HG02798 (cell line): ENCODE measurements at regions not wholly inside any gene's neighbourhood (a gene's known extent, or its start where the extent isn't known, plus 50 kb on each side); places are given as distances from the start of the nearest gene placed in this dataset.

Source experiments
- ATAC-seq: cut with Tn5 transposase; IDR thresholded peaks from one replicate; pipeline ENCODE4 v1.9.1; 2021; ENCODE audit warnings: mild to moderate bottlenecking; ENCODE audit not compliant: unreplicated experiment, poor library complexity

DNA sequence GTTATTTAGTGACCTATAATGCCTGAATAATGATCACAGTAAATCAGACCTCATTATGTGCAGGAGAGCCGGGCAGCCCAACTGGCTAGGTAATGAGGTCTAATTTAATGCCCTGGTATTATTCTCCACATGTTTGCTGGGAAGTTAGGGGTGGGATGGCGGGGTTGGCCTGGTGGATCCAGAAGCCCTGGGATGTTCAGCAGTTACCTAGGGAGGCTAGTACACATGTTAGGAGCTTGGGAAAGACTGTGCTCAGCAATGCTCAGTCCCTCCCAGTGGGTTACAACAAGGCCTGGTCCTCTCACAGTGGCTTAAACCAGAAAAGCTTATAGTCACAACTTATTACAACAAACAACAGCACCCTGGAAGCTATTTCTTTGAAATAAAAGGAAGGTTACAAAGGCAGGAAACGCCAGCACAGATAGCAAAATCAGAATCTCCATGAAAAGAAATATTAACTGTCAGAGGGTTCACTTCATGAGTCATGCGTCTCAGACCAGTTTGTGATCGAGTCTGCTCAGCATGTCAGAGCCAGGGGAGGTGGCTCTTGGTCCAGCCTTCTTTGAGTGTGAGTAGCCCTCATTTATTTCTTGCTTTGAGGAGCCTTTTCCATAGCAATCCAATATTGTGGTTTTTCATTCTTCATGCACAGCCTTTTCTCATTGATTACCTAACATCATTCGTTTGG lies 418.6 kb upstream of the NPVF start:
- no peak for ATAC-seq

DNA sequence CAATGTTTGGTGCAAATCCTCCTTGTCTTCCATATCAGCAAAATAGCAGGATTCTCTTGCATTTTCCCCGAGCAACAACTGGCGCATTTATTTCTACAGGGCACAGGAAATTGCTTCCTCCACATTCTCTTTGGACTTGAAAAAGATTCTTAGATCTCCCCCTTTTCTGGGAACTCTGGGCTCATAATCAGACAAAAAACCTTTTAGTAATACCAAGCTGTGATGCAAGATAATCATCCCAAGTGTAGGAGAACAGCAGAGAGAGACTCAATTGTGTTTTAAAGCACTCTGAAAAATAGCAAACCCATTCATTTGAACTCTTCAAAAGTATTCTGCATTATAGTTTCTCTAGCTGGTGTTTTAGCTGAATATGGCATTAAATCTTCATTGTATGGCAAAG lies 419.6 kb upstream of the NPVF start:
- no peak for ATAC-seq

DNA sequence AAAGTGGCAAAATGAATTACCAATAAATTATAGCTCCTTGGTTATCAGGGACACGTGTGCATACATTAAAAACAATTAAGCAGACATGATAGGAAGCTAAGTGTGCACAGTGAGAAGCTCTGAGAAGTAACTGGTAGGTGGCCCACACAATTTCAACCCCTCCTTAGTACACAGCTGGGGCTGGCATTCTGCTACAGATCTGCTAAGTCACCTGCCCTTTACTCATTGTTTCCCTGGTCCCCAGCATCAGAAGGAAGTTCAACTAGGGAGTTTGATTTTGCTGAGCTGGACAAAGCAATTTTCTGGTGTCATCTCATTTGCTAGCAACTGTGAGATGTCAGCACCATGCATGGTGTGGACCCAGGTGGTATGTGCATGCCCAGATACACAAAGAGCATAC lies 424.1 kb upstream of the NPVF start:
- no peak for ATAC-seq

DNA sequence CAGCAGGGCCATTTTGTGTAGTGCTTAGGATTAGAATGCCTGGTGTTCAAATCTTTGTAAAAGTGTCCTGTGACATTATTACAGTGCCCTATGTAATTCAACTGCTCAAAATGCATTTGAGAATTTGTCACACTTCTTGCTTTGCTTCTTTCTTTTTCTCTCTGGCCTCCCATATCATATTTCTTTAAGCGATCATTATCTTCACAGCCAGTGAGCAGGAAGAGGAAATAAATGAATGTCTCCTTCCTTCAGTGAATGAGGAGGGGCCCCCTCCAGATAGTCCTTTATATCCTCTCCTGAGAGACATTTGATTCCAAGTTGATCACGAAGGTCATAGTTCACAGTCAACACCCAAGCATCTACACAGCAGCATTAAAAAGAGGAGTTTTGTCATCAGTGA lies 425.1 kb upstream of the NPVF start:
- ATAC-seq: no peak

DNA sequence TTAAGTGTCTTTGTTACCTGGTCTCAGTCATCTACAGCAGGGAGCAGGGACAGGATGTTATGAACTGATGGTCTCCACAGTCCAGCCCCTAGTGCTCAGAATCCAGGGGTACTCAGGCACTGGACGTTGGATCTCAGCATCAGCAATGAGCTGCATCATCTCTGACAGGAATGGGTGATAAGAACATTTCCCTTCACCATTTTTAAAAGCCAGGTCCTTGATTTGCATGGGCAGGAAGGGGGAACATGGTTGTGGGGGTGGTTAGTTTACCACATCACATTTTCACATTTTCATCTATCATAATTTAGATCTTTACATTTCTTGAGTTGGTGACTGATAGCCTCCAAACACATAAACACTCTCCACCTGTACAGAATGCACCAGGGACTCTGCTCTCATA lies 427.8 kb upstream of the NPVF start:
- ATAC-seq: no peak

DNA sequence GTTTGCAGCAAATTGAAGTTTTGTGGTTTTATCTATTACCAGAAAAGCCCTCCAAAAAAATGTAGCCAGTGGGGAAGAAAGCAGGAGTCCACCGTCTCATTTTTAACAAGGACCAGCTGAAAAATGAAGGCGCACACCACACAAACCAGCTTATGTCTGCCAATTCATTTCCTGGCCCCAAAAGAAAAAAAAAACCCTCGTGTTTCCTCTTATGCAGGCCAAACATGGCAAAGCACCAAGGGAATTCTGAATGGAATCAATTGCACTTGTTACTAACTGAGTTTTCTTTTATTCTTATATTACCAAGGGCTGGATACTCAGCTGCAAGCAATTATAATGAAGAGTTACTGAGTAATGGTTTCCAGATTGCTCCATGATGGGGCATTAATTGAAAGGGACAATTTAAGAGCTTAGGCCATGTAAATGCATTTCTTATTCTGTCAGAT lies 428.3 kb upstream of the NPVF start:
- ATAC-seq: no peak

DNA sequence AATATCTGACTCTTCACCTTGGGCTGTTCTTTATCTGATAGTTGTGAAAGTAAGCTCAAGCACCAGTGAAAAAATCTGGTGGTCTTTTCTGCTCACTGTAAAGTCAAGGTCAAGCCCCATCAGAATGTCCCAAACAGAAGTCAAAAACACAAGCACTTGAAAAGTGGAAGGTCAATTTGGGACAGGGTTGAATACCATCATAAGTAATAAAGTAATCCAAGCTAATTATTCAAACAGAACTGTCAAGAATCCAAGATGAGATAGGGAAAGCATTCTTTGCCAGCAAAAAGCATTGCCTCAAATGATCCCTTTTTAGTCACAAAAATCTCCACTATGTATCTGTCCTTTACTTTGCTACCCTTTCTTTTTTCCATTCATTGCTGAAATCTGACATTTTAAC lies 430.1 kb upstream of the NPVF start:
- ATAC-seq: no peak

DNA sequence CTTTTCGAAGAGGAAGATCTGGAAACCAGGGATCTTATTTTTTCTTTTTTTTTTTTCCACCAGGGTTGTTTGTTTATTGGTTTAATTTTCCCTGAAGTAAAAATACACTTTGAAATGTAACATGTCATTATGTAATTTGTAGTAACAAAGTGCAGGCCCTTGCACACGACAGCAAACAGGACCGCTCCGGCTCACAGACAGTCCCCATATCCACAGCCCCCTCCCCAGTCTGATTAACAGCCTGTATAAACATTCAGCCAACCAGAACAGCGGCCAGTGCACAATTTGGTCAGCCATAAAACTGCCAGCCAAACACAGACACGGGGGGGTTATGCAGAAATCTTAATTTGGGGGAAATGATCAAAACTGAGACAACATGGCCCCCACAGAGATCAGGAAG lies 431.6 kb upstream of the NPVF start:
- no peak for ATAC-seq

DNA sequence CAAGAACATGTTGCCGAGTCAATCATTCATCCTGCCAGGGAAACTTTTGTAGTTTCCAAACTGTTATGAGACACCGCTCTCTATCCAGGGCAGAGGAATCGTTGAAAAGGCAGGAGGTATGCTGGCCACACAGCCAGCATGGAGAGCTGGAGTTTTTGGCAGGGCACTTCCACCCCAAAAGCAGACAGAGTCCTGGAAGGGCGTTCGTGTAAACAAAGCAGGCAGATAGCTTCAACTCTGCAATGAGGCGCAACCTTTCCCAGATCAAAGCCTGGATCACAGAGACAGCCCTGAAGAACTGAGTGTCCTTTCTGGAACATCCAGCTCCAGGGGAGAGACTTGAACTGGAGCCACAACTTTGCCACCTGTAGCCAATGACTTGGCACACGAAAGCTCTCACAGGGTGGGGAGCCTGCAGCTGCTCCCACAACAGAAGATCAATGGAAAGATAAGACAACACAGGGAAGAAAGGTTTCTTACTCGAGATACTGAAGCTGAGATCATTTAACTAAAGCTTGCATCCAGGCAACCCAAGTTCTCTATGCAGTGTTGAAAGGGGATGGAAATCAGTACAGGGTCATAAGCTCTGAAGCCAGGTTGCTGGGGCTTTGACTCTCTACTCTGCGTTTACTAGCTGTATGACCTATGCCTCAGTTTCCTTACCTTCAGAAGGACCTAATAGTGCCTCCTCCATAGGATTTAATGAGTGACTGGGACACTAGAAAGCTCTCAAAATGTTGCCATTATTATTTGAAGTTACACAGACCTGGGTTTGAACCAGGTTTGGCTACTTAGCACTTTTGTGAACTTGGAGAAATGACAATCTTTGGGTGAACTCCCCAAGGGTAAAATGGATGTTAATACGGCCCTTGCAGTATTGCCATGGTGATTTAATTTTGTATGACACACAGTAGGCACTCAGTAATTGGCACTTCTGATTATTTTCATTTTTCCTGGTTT lies 434.8 kb upstream of the NPVF start:
- ATAC-seq: no peak

DNA sequence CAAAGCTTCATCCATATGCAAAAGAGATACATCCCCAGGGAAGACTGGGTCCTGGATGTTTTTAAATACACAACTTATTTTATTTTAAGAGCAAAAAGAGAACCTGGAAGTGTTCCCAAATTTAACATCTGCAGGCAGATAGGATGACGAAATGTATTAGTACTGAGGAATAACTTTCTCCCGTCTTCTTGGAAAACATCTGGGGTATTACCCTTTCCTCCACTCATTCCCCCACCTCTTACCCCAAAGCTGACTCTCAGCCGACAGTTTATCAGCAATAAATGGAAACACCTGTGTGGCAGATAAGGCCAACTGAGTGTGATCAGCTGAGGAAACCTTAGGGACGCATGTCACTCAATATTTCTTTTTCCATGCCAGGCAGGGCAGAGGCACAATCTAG lies 435.6 kb upstream of the NPVF start:
- no peak for ATAC-seq

DNA sequence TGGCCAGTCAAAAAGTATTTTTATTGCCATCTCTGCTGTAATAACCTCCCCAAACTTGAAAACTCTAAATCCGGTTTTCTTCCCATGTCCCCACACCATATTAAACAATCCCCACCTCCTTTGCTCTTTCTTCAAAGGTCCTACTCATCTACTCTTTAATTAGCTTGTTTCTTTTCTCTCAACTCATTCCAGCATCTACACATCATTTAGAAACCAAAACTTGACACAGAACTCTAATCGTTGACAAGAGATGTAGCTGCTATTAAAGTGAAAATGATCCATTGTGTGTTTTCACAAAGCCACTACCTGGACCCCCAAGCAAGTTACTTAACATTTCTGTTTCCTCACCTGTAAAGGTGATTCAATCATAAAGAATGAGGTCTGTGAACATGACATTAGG lies 436.3 kb upstream of the NPVF start:
- no peak for ATAC-seq

DNA sequence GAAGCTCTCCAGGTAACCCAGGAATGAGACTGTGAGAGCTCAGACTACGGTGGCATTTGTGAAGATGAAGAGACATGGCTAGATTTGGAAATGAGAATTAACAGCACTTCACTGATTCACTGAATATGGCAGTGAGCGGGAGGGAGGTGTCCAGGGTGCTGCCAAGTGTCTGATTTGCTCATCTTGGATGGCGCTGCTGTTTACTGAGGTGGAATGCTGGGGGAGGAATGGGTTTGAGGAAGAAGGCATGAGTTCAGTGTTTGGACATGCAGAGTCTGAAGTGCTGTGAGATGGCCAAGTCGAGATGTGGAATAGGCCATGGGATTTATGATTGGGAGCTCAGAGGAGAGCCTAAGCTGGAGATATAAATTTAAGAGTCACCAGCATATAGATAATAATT lies 437.1 kb upstream of the NPVF start:
- ATAC-seq: no peak

DNA sequence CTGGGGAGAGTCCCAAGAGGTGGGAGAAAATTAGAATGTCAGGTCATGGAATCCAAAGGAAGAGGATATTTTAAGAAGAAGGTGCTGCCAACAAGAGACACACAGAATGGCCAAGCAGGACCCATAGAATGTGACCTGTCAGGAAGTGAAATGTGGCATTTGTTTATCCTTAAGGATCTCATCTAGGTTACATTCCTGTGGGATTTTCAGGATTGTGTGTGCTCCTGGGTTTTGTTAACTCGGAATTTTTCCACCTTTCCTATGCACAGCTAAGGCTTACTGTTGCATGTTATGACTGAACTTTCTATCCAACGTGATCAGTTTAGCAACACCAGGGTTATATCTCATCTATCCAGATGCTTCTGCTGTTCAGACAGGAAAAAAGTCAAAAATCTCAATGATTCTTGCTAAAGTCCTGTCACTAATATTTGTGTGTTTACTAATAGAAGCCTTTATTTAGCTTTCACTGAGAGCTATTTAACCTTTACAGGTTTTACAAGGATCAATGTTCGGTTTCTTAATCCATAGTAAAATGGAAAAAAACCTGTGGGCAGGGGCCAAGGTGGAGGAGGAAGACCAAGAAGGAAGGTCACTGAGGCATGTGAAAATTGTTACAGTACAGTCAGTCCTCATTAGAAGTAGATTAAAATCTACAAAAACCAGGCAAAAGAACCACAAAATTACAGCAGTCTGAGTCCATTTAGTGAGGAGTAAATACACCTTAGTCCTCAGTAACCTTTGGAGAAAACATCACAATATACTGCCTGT lies 437.8 kb upstream of the NPVF start:
- ATAC-seq: no peak

DNA sequence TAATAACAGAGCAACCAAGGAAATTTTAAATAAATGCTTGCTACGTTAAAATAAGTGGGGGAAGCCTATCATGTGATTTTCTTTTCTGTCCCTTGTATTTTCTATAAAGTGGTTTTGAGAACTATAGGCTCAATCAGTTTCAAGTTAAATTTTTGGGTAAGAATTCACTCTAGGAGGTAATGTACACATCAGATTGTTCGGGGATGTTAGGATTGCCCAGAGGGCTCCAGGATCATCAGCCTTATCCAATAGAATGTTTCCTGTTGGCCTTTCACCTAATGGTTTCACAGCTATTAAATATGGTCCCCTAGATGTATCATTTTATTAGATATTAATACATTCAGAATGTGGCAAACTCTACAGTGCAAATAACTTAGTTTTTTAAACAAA lies 438.4 kb upstream of the NPVF start:
- ATAC-seq: no peak

DNA sequence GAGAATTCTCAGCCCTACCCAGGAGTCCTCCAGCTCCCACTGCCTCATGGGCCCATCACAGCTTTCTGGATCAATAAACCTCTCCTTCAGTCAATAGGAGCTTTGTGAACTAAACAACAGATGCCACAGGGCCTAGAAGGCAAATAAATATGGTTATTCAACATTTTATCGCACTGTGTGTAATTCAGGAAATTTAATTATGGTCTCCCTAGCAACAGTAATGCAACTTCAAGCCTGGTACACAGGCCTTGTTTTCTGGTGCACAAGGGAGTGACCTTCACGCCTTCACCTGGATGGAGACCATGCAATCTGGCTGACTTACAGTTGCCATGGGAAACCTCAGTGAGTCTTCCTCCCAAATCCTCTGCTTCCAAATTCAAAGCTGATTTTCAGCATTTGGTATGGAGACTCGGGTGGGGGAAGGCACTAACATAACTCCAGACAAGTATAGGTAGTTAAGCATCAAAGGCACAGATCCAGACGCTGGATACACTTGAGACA lies 441.0 kb upstream of the NPVF start:
- no peak for ATAC-seq

DNA sequence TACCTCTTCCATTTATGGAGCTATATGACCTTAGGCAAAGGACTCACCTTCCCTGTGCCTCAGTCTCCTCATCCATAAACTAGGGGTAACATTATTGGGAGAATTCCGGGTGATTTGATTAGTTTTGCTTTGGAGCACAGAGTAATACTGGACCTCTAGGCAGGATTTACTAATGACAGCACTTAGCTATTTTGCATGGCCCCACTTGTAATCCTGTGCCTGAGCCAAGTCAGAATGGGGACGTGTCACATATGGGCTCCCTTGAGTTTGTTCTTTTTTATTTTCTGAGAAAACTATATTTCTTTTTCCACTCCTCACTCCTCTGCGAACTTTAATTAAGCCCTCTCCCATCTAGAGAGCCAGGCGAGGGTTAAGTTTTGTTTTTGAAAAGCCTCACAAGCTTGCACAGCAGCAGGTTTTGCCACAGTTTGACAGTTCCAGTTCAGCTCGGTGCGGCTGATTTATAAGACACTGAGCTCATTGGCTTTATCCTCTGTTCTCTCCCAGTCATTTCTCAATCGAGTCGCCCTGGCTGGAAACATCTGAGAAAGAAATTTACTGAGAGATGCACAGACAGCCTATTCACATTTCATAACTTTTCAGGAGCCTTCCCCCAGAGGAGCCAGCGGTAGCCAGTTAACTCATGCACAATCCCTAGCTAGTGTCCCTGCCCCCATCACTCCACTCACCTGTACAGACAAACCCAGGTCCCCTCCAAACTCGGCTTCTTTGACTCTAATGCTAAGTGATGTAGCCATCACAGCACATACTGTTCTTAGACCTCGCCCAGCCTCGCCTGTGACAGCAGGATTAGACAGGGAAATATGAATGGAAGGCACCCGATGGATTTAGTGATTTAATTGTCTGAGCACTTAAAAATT lies 441.9 kb upstream of the NPVF start:
- no peak for ATAC-seq

DNA sequence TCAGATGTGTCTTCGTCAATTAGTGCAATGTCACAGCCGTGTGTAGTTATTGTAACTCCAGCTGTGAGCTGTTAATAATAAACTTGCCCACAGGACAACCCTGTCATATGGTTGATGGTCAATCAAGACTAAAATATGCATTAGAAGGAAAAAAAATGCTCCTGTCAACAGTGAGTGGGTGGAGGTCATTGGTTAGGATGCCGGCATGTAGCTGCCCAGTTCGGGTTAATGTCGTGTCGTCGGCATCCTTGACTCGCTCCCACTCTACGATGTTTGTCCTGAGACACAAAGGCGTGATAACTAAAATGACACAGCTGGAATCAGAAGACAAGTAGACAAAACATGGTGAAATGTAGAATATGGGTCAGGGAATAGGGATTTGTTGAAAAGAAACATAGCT lies 442.8 kb upstream of the NPVF start:
- ATAC-seq: no peak

DNA sequence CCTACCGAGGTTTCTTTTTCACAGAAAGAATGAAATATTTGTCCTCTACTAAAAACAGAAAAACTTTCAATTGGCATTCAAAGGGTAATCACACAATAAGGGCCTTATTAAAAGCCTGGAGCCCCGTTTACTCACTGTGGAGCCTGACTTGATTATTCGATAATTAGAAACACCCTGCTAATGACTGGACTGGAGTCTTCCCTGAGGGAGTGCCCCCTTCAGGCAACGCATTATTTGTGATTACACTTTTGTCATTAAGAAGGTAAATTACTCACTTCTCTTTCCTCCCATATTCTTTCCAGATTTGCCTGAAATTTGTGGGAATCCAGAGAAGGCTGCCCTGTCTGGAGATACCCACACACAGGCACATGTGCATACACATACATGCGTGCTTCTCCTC lies 444.2 kb upstream of the NPVF start:
- ATAC-seq: no peak

DNA sequence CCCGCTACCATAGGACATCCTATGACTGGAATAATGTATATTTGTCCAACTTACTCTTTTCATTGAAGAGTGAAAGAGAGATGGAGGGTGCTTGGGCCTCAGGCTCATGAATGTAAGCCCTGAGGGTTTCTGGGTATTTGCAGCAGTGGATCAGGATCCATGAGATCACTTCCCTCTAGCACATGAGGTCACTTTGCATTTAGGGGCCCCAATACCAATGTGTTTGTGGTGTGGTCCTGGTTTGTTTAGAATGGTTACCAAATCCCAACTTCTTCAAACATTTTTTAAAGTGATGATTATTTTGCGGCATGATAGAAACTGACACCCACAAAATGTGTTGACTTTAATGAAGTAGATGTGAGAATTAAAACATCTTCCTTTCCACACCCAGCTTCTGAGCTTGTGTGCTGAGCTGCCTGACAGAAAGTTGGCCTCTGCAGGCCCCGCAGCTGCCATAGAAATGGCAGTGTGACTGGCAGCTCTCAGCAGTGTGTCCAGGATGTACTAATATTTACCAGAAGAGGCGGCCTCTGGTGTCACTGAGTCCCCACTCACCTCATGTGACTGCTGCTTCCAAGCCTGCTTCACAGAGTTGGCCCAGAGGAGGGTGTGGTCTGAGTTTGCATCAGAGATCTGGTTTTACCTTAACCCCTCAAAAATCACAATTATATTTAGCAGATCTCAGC lies 447.6 kb upstream of the NPVF start:
- no peak for ATAC-seq
